Subcutaneous abdominal adipose tissue (tissue), 5 donors: ENCODE measurements at regions not wholly inside any gene's neighbourhood (a gene's known extent, or its start where the extent isn't known, plus 50 kb on each side); places are given as distances from the start of the nearest gene placed in this dataset.
"Not testable (repeated sequence)": the region's sequence is repeated elsewhere in the genome, so short reads cannot be mapped to it uniquely, and the experiment has no call there.

Experiments used
- H3K27ac ChIP-seq: one replicate; pipeline ENCODE4 v1.7.0; 2013; ENCODE audit warnings: low read depth, mild to moderate bottlenecking, inconsistent platforms, low read length, moderate library complexity
- H3K27me3 ChIP-seq, 5 donors: one replicate each; pipeline ENCODE4 v1.7.0; 2013; ENCODE audit warnings: low read length in 5 of 5, inconsistent platforms in 1 of 5; ENCODE audit not compliant: control insufficient read depth in 5 of 5, insufficient read depth in 4 of 5
- H3K36me3 ChIP-seq, 5 donors: one replicate each; pipeline ENCODE4 v1.7.0; 2013; ENCODE audit warnings: low read length in 5 of 5; ENCODE audit not compliant: control insufficient read depth in 5 of 5, insufficient read depth in 5 of 5
- H3K4me1 ChIP-seq, 5 donors: one replicate each; pipeline ENCODE4 v1.7.0; 2013; ENCODE audit warnings: low read length in 5 of 5, mild to moderate bottlenecking in 3 of 5, moderate library complexity in 1 of 5; ENCODE audit not compliant: control insufficient read depth in 5 of 5, insufficient read depth in 5 of 5
- H3K4me3 ChIP-seq, 5 donors: one replicate each; pipeline ENCODE4 v1.7.0; 2013; ENCODE audit warnings: low read length in 5 of 5, low read depth in 1 of 5
- H3K9ac ChIP-seq, 5 donors: one replicate each; pipeline ENCODE4 v1.7.0; 2013; ENCODE audit warnings: low read length in 5 of 5, mild to moderate bottlenecking in 4 of 5, moderate library complexity in 3 of 5
- H3K9me3 ChIP-seq, 5 donors: one replicate each; pipeline ENCODE4 v1.7.0; 2013; ENCODE audit warnings: low read length in 5 of 5; ENCODE audit not compliant: control insufficient read depth in 5 of 5
- donor health status: healthy.
- donor health status: healthy.
- donor health status: healthy.
- donor health status: healthy.
- donor health status: healthy.

- Histone ChIP-seq H3K4me3 (no peak overlapping the region), H3K4me1 (peaks cover 0 to 5% (median 0%) of the 10 kb centered on the region in 5 donors), H3K27ac (no peak overlapping the region)
These were observed 174.0 kb upstream of the MMADHC start for GRCh38 chr2:149761611-149762010.

GRCh38 chr2:149759382-149759781 lies 171.8 kb upstream of the MMADHC start:
- H3K9me3 ChIP-seq, H3K4me3 ChIP-seq, H3K4me1 ChIP-seq, H3K27me3 ChIP-seq, H3K36me3 ChIP-seq, H3K27ac ChIP-seq, H3K9ac ChIP-seq: not testable (repeated sequence)

More at GRCh38 chr2:149761611-149762010, 174.0 kb upstream of the MMADHC start:
- Histone ChIP-seq H3K9me3 (no peaks in the 10 kb centered on the region), H3K9ac (no peak overlapping the region), H3K27me3 (no peaks in the 10 kb centered on the region), H3K36me3 (no peaks in the 10 kb centered on the region)

- H3K27ac ChIP-seq, H3K4me1 ChIP-seq, H3K27me3 ChIP-seq, H3K4me3 ChIP-seq, H3K9ac ChIP-seq, H3K36me3 ChIP-seq, H3K9me3 ChIP-seq: not testable (repeated sequence)
These were observed 167.1 kb upstream of the MMADHC start for GRCh38 chr2:149754722-149755121.

GRCh38 chr2:149747456-149747855 lies 159.9 kb upstream of the MMADHC start:
- Histone ChIP-seq H3K4me3 (no peak overlapping the region), H3K9ac (no peak overlapping the region), H3K27me3 (no peaks in the 10 kb centered on the region), H3K36me3 (no peaks in the 10 kb centered on the region), H3K27ac (no peak overlapping the region), H3K4me1 (peaks cover 0 to 3% (median 0%) of the 10 kb centered on the region in 5 donors), H3K9me3 (no peaks in the 10 kb centered on the region)

GRCh38 chr2:149745396-149746230 lies 158.0 kb upstream of the MMADHC start:
- no peak overlapping the region for H3K4me3 ChIP-seq
- H3K4me1 ChIP-seq = peaks cover 0 to 3% (median 0%) of the 10 kb centered on the region in 5 donors
- H3K36me3 ChIP-seq = no peaks in the 10 kb centered on the region
- H3K27me3 ChIP-seq = no peaks in the 10 kb centered on the region
- no peak overlapping the region for H3K9ac ChIP-seq
- no peaks in the 10 kb centered on the region for H3K9me3 ChIP-seq
- no peak overlapping the region for H3K27ac ChIP-seq

GRCh38 chr2:149744865-149745264 lies 157.3 kb upstream of the MMADHC start:
- no peaks in the 10 kb centered on the region for H3K27me3 ChIP-seq
- peaks cover 0 to 3% (median 0%) of the 10 kb centered on the region in 5 donors for H3K4me1 ChIP-seq
- no peaks in the 10 kb centered on the region for H3K9me3 ChIP-seq
- no peak overlapping the region for H3K4me3 ChIP-seq
- no peak overlapping the region for H3K27ac ChIP-seq
- H3K9ac ChIP-seq = no peak overlapping the region
- H3K36me3 ChIP-seq = no peaks in the 10 kb centered on the region

- Histone ChIP-seq H3K9ac (no peak overlapping the region), H3K4me1 (peaks cover 0 to 3% (median 0%) of the 10 kb centered on the region in 5 donors), H3K27ac (no peak overlapping the region), H3K27me3 (no peaks in the 10 kb centered on the region), H3K4me3 (no peak overlapping the region), H3K36me3 (no peaks in the 10 kb centered on the region), H3K9me3 (no peaks in the 10 kb centered on the region)
These were observed 156.4 kb upstream of the MMADHC start for GRCh38 chr2:149743842-149744448.

GRCh38 chr2:149741646-149742045 lies 154.1 kb upstream of the MMADHC start:
- no peaks in the 10 kb centered on the region for H3K27me3 ChIP-seq
- H3K9ac ChIP-seq = no peak overlapping the region
- H3K27ac ChIP-seq = no peak overlapping the region
- no peak overlapping the region for H3K4me3 ChIP-seq
- H3K9me3 ChIP-seq = no peaks in the 10 kb centered on the region
- no peaks in the 10 kb centered on the region for H3K36me3 ChIP-seq
- peaks cover 0 to 3% (median 0%) of the 10 kb centered on the region in 5 donors for H3K4me1 ChIP-seq

GRCh38 chr2:149740490-149740889 lies 152.9 kb upstream of the MMADHC start:
- Histone ChIP-seq H3K27me3 (no peaks in the 10 kb centered on the region), H3K27ac (no peak overlapping the region), H3K4me1 (peaks cover 0 to 5% (median 0%) of the 10 kb centered on the region in 5 donors), H3K9me3 (no peaks in the 10 kb centered on the region), H3K4me3 (no peak overlapping the region), H3K9ac (no peak overlapping the region), H3K36me3 (no peaks in the 10 kb centered on the region)

- no peaks in the 10 kb centered on the region for H3K36me3 ChIP-seq
- no peaks in the 10 kb centered on the region for H3K9me3 ChIP-seq
- H3K27ac ChIP-seq = no peak overlapping the region
- H3K27me3 ChIP-seq = no peaks in the 10 kb centered on the region
- no peak overlapping the region for H3K4me3 ChIP-seq
- H3K9ac ChIP-seq = no peak overlapping the region
- H3K4me1 ChIP-seq = peaks cover 0 to 8% (median 0%) of the 10 kb centered on the region in 5 donors
These were observed 152.3 kb upstream of the MMADHC start for GRCh38 chr2:149739883-149740265.
